GM18861 (cell line): ENCODE measurements at regions not wholly inside any gene's neighbourhood (a gene's known extent, or its start where the extent isn't known, plus 50 kb on each side); places are given as distances from the start of the nearest gene placed in this dataset.

ENCODE experiments used
- ATAC-seq: cut with Tn5 transposase; IDR thresholded peaks from one replicate; pipeline ENCODE4 v1.9.1; 2021; ENCODE audit not compliant: unreplicated experiment

DNA sequence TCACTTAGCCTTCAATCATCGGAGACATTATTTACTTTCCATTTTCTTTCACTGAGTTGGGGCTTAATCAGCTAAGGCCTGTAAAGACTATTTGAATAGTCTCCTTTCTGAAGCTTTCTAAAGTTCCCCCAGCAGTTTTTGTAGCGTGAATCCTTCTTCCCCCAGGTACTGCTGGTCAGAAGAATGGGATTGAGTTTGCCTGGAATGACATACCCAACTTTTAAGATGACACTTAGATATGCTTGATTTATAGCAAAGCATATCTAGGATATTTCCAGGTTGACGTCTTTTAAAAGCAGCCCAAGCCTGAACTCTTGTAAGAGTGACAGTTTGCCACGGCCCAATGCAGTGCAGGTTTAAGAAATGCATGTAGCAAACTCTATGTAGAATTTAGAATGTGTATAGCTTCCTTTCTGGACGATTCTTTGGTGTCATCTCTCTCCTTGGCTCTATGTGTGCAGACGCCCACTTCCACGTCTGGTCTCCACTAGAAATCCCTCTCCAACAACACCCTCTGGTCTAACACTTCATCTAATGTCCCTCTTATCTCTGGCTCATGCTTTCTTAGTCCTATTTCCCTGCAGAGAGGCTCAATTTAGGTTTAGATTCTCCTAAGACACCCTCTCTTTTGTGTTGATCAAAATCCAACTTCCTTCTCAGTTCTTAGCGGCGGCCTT, 175.0 kb upstream of the CYRIA start:
- ATAC-seq, result no peak

DNA sequence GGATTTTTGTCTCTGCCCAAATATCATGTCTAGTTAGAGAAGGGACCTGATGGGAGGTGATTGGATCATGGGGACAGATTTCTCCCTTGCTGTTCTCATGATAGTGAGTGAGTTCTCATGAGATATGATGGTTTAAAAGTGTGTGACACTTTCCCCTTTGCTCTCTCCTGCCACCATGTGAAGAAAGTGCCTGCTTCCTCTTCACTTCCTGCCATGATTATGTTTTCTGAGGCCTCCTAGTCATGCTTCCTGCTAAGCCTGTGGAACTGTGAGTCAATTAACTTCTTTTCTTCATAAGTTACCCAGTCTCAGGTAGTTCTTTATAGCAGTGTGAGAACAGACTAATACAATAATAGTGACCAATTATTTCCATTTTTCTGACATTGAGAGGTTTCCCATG, 167.3 kb upstream of the CYRIA start:
- no peak for ATAC-seq

DNA sequence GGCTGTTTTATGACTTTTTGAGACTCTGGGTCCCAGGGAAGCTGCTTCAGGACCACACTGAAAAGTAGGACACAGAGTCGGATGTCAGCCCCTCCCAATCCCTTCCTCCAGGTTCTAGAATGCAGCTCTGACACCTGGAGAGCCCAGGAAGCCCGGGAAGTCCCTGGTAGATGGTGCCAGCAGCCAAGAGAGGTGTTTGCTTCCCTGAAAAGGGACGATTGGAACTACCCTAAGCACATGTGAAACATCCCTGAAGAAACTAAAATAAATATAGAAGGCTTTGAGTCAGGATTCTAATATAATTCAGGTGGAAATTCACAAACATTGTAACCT, 163.2 kb upstream of the CYRIA start:
- ATAC-seq, result no peak

DNA sequence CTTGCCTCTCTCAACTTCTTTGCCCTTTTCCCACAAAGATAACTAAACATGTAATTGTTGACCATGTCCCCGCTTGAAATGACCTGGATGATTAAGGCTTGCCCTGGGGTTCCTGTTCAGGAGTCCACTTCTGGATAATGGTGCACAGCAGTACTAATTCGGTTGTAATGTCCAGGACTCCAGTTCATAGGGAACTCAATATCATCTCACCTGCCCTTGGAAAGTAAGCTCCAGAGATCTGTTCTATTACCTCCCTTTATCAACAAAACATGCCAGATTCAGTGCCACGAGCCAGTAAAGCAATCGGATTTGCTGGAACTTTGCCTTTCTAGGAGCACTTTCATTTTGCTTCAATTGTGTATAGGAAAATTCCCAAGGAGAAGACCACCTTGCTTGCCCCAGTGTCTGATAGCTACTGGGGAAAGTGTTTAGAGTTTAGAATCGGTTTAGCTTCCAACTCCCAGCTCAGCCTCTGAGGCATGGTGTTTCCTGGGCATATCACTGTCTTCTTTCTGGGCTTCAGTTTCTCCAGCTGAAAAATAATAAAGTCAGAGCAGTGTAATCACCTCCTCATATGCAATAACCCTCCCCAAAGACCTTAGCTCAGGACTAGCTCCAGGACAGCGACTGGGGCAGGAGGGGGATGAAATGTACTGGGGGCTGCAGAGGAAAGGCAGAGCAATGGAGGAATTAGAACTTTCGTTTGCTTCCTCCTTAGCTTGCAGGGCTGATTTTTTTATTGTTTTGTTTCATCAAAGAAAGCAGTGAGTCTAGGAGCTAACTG, 162.6 kb upstream of the CYRIA start:
- ATAC-seq, result no peak

DNA sequence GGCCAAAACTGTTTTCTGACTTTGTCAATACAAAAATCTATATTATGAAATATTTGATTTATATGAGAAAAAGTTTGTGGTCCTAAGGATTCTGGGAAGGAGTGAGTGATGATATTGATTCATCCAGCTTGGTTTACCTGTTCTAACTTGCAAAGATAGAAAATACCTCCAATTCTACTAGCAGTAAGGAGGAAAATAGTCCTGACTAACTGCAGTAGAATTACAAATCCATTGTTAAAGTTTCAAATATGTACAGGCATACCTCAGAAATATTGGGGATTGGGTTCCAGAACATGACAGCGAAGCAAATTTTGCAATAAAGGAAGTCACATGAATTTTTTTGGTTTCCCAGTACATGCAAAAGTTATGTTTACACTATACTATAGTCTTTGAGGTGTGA, 158.8 kb upstream of the CYRIA start:
- no peak for ATAC-seq

DNA sequence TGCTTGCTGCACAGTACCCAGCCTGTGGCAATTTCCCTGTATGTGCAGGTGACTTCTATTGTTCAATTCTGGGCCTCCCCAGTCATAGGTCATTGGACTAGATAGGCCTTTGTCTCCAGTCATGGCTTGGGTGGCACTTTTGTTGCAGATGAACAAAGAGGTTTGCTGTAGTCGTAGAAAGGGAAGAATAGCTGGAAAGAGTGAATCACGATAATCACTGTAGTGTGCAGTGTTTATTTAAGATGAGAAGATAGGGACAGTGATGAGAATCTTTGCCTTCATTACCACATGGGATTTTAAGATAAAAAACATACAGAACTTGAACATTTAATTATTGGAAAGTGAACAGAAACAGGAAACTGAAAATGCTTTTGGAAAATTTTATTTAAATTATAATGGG, 156.1 kb upstream of the CYRIA start:
- no peak for ATAC-seq

DNA sequence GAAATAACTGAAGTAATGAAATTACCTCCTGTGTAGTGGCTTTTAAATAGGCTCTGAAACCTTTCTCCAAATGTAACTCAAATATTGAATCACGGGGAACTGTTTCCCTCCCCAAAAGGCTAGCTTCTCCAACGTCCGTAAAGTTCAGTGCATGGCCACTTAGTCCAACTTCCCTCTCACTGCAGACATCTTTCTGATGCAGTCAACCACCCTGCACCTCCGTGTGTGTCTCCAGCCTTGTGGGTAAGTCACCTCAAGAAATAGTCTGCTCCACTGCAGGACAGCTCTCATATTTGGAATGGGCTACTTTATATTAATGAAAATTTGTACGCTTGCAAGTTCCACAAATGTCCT, 152.5 kb upstream of the CYRIA start:
- no peak for ATAC-seq

DNA sequence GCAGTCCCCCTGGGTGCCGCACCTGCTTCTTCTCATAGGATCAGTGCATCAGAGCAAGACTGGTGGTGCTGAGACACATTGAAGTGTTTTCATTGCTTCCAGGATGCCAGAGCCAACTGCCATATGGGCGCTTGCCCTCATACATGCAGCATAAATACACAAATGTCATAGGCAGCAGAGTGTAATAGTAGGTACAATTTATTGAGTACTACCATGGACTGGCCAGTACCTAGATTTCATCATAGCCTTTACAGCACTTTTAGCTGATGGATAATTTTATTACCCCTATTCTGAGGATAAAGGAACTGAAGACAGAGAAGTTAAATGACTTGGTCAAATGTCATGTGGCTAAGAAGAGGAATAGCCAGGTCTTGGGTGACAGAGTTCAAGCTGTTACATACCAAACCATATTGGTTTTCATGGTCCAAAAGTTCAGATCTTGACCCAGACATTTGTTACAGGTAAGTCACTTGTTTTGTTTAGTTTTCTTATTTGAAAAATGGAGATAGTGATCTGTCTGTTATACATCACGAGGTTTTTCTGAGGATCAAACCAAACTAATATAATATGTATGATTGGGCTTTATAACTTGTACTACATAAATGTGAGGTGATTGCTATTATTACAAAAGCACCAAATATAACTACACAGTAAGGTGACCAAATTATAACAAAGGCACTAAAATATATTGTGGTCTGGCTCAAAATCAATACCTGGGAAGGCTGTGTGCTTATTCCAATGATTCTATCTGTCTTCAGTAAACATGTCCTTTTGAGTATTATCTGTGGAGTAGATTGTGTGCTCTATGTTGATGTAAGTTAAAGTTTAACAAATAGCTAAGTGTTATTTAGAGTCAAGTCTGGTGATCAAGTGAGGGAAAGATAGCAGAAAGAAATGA, 151.9 kb upstream of the CYRIA start:
- ATAC-seq, result no peak

DNA sequence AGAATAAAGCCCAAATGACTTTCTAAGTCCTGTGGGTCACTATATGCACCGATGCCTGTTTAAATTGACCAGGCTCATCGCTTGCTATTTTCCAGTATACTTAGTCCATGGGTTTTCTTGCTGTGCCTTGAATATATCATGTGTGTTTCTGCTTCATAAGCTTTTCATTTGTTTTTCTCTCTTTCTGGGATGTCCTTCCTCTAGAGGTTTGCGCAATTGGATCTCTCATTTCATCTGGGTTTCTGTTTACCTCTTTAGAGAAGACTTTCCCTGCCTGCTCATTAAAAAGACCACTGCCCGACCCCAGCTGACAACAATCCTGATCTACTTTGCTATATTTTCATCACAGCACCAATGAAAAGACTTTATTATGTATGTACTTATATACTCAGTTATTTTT, 150.9 kb upstream of the CYRIA start:
- no peak for ATAC-seq

DNA sequence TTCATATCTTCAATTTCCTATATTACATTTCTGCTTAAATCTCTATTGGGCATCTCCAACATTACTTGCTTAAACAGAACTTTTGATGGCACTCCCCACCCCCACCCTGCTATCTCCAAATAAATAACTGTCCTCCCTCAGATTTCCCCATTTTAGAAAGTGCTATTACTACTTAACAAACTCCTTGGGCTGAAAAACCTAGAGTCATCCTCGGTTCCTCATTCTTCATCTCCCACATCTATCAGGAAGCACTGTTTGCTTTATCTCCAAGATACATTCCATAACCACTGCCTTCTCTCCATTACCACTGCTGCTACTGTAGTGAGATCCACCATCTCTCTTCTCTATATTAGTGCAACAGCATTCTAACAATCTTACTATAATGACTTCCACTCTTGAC, 150.4 kb upstream of the CYRIA start:
- no peak for ATAC-seq

DNA sequence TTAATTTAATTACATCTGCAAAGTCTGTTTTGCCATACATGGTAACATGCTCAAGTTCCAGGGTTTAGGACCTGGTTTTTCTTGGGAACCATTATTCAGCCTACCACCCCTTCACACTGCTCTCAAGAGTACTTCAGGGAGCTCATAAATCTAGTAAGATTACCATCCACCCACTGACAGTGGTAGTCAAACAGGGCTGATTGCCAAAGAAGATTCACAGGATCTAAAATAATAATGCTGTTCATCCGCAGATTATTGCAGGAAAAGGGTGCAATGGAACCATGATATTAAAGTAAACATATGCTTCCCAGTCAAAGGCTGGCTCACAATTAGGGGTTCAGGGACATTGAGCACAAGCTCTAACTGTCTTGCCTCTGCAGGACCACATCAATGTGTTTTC, 148.0 kb upstream of the CYRIA start:
- no peak for ATAC-seq

DNA sequence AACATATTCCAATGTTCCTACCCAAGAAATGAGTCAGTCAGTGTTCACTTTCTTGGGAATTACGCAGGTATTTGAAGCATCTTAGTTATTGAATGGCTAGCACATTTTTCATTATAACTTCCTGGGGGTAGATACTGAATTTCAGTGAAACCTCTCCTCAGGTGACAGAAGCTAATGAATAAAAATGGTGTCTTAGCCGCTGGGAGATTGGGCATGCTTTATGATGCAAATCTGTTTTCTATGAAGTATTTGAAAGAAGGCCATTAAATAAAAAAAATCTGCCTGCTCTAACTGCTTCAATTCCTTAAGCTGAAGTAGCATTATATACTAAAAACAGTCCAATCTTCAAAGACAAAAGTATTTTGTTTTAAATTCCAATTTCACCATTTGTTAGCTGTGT, 132.8 kb upstream of the CYRIA start:
- ATAC-seq, result no peak

DNA sequence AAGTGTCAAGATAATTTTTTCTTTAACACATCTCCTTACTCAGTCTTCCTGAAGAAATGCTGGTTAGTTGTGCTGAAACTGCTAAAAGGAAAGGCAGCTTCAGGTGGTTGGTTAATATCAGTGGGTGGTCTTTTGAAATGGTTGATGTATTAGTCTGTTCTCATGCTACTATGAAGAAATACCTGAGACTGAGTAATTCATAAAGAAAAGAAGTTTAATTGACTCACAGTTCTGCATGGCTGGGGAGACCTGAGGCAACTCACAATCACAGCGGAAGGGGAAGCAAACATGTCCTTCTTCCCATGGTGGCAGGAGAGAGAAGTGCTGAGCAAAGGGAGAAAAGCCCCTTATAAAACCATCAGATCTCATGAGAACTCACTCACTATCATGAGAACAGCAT, 125.9 kb upstream of the CYRIA start:
- ATAC-seq, result no peak

DNA sequence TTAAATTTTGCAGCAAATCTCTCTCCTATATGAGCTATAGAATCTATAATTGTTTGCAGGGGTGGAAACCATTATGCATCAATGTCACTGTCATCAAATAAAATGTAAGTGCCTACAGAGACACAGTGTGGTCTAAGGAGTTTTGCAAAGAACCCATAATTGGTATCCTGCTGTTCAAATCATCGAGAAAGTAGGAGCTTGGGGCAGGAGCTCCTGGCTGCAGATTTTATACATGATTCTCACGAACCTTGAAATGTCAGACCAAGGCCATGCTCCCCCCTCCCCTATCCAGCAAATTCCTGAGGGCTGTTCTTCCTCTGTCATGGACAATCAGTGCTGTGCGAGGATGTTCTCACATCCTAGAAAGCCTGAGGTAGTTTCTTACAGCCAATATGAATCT, 119.5 kb upstream of the CYRIA start:
- no peak for ATAC-seq

DNA sequence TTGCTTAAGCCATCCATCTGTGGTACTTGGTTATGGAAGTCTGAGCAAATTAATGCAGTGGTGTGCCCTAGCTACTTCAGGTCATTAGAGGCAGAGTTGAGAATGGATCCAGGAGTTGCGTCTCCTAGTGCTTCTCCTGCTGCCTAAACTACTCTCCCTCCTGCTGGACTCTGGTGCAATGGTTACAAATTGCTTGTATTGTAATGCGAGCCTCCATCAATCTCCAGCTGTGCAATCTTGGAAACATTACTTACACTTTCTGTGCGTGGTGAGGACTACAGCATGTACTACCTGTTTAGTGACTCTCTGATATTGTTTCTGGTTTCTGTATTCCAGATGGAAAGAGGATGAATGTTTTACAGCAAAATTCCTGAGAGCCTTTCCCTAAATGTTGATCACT, 119.0 kb upstream of the CYRIA start:
- no peak for ATAC-seq

DNA sequence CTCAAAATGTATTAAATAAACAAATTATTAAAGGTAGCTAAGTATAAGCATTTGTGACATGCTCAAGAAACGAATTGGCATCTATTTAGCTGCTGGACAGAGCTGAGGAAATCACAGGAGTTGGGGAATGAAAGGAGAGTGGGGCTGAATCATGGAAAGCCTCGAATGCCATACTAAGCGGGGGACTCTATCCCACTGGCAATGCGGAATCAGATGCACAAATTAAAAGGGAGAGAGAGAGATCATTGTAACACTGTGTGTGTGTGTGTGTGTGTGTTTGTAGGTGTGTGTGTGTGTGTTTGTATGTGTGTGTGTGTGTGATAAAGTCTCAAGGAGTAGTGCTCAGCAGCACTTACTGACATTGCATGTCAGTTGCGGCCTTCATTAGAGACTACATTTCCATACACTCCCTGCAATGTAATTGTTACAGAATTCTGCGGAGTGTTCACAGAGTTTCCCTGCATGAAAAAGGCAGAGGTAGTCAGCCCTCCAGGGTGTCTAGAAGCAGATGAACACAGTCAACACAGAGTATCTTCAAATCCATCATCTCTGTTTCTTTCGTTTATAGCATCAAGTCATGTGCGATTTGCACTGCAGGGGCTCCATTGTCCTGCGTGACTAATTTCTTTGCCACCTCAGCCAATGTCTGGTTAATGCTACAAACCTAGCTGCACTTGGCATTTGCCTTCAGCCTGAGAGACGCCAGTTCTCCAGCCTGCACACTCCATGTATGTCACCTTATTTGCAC, 111.7 kb upstream of the CYRIA start:
- ATAC-seq, result no peak

DNA sequence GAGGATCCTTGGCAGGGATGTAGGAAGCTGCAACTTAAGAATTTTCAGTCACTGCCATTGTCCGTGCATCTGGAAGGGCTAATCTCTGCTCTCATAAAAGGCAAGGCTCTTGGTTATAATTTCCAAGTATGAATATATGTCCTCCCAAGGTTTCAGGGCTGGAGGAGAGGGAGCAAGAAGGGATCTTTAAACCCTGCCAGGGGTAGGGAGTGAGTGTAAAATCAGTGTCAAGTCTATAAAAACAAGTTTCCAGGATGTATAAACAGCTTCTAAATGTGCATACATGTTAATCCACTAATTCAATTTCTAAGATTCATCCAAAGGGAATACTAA, 110.2 kb upstream of the CYRIA start:
- no peak for ATAC-seq

DNA sequence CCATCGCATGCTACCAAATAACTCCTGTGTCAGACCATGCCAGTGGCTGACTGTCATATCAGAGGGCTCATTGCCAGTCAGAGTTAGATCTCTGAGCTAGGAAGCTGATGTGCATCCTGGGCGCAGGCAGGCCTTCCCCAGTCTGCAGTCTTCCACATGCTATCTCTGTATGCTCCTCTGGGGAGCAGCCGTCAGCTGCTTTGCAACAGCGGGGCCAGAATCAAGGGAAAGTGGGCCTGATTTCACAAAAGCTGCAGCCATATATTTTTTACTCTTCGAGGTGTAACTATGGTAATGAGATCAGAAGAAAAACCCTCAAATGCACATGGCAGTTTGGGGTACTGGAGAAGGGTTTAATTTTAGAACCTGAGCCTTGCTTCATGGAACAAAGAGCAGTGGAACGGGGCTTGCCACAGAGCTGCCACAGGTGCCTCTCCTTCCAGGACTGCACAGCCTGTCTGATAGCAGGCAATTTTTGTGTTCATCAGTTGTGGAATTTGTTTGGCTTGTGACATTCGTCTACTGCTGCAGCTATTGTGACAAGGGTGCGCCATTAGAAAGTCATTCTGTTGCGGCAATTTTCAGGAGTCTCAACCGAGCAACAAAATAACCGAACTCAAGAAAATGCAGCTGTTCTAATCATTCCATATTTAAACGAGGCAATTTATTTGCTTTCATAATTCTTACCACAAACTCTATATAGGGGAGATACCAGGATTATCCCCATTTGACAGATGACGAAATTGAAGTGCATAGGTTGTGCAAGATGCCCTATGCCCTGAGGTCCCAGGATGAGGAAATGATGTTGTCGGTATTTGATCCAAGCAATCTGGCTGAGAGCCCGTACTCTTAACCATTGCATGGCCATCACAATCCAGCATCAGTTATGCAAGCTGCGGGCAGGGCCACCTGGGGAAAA, 109.6 kb upstream of the CYRIA start:
- ATAC-seq, result no peak

DNA sequence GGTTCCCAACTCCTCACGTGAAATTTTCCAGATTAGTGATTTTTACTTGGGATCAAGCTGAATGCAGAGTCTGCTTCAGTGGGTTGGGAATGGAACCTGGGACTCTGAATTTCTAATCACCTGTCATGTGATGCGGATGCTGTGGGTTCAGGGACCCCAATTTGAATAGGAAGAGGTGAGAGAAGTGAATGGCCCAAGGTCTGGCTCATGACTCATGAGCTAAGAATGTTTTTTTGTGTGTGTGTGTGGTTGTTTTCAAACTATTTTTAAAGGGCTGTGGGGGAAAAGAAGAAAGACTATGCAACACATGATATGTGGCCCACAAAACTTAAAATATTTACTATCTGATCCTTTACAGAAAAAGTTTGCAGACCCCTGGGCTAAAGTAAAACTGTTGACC, 108.5 kb upstream of the CYRIA start:
- ATAC-seq, result no peak

DNA sequence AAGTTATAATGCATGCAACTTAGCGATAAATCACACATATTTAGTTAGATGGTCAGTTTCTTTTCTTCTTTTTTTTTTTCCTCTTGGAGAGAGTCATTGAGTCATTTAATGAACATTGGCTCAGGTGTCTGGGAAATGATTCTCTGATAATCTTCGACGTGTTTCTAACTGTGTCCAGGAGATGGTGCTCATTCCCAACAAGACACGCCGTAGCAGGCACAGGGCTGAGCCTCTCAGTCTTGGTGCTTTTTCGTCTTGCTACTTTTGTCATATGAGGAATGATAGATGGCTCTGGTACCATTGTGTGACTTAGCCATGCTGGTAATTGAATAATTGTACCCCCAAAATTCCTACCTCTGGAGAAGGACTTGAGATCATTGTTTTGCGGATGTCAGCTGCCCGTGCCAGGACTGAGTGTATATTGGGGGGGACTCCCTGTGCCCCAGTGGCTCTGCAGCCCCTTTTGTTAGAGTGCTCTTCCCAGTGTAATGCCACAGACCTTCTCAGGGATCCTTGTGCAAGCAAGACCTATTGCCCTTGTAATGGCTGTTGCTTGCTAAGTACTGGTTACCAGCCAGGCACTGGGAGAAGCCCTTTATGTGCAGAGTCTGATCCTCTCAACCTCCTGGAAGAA, 107.6 kb upstream of the CYRIA start:
- peak; percentile 88 for ATAC-seq
